GM13976 (cell line): ENCODE measurements at regions not wholly inside any gene's neighbourhood (a gene's known extent, or its start where the extent isn't known, plus 50 kb on each side); places are given as distances from the start of the nearest gene placed in this dataset.

ENCODE experiments used
- DNase-seq: peaks from one replicate; pipeline ENCODE4 v3.0.0; 2012; ENCODE audit warnings: low spot score
- in situ Hi-C: fragments of 300-500 bp; cut with MboI; formaldehyde crosslinking; loops from one replicate; pipeline ENCODE4 v1.12.0; 2022; ENCODE audit warnings: low sequenced_read_pairs, mixed read lengths, inconsistent platforms; ENCODE audit not compliant: unreplicated experiment
- TF ChIP-seq, protein P1 (sequence below): IDR thresholded peaks from 2 replicates; pipeline ENCODE4 v1.5.1; 2012; ENCODE audit warnings: borderline replicate concordance, mild to moderate bottlenecking; ENCODE audit not compliant: insufficient read depth; ENCODE audit errors: extremely low read depth, missing control alignments, control extremely low read depth

DNA sequence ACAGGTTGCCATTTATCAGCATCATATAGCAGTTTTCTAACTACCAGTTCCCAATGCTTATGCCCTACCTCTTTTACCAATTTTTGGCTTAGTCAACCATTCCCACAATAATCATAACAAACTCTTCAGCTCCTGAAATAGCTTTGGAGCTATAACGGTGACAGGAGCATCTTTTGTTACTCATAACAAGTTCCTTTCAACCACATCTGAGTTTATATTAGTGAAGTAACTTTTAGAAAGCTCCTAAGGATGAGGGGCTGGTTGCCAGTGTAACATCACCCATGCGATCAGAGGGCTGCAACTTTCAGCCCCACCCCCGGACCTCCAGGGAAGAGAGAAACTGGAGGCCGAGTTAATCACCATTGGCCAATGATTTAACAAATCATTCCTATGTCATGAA lies 495.3 kb upstream of the RASGRP1 start:
- TF ChIP-seq, protein P1, sequence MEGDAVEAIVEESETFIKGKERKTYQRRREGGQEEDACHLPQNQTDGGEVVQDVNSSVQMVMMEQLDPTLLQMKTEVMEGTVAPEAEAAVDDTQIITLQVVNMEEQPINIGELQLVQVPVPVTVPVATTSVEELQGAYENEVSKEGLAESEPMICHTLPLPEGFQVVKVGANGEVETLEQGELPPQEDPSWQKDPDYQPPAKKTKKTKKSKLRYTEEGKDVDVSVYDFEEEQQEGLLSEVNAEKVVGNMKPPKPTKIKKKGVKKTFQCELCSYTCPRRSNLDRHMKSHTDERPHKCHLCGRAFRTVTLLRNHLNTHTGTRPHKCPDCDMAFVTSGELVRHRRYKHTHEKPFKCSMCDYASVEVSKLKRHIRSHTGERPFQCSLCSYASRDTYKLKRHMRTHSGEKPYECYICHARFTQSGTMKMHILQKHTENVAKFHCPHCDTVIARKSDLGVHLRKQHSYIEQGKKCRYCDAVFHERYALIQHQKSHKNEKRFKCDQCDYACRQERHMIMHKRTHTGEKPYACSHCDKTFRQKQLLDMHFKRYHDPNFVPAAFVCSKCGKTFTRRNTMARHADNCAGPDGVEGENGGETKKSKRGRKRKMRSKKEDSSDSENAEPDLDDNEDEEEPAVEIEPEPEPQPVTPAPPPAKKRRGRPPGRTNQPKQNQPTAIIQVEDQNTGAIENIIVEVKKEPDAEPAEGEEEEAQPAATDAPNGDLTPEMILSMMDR, result no peak
- DNase-seq, result no peak
- in situ Hi-C loops, result no loop called here

DNA sequence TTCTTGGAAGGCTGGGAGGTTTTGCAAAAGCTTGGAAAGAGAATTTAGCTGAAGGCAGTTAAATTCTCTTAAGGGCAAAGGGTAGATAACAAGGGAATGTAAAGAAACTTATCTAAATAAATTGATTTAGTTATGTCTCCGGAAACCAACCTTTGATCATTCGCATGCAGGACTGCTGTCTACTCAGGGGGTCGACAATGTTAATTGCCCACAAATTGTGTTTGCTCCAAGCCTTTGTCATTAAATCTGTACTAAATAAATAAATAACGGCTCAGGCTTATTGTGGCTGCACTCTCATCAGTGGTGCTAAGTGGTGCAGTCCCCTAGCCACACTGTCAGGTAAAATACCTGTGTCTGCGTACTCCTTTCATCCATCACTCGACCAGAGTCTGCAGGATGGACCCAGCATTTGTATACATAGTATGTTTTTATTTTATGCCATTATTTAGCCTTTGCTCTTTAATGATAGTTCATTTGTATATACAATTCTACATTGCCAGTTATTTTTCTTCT lies 497.4 kb upstream of the RASGRP1 start:
- TF ChIP-seq, protein P1, result no peak
- no peak for DNase-seq
- in situ Hi-C loops, result no loop called here

DNA sequence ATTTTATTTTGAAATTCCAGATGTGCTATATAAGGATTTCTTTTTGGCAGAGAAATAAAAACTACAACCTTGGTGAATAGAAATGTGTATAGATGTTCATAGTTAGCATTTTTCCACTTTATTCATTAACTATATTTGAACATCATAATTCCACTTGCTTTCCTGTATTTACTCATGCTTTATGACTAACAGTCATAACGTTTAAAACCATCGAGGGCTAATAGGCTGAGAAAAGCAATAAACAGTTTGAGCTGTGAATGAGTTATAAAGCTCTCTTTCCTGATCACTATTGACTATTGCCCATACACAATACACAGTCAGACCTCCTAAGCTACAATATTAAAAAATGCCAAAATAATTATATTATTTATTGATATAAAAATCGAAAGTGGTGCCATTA lies 502.1 kb upstream of the RASGRP1 start:
- DNase-seq, result no peak
- in situ Hi-C loops, result no loop called here
- TF ChIP-seq, protein P1, result no peak

DNA sequence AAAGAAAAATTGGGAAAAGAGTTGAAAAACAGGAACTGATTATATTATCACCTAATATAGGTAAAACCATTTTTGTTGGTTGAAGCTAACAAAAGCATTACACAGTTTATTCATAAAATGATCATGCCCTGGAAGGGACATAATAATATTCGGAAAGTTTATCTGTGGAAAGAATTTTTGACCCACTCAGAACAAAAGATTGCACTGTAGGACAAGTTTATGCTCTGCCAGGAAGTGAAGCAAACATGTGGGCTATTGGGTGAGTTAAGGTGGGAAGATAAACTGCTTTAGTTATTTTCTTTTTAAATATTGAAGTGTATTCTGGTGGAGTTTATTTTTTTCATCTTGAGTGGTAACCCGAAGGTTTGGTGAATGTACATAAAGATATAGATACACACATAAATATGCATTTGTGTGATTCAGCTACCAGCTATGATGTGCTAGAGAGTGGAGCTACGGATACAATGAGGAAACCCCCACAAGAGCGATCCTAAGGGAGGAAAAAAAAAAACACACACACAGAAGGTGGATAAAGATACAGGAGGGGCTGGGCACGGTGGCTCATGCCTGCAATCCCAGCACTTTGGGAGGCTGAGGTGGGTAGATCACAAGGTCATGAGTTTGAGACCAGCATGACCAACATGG lies 506.4 kb upstream of the THBS1 start:
- in situ Hi-C loops, result no loop called here
- no peak for DNase-seq

DNA sequence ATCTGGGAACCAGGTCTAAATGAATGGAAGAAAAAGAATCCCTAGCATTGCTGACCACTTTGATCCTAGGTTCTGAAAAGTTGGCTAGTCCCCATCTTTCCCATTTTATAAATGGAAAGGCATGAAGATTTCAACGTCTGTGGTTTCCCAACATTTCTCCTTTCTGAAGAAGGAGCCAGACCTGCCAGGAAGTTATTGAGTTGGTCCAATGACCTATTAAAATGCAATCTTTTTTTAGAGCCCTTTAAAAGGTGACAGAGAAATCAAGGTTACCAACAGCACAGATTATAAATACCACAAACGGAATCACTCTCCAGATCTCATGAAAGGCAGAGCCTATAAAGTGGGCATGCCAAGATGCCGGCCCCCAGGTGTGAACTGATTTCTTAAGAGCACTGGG lies 505.6 kb upstream of the THBS1 start:
- TF ChIP-seq, protein P1, result no peak
- DNase-seq, result no peak
- in situ Hi-C loops, result no loop called here

More for the DNA sequence above, 506.4 kb upstream of the THBS1 start:
- TF ChIP-seq, protein P1, result no peak

DNA sequence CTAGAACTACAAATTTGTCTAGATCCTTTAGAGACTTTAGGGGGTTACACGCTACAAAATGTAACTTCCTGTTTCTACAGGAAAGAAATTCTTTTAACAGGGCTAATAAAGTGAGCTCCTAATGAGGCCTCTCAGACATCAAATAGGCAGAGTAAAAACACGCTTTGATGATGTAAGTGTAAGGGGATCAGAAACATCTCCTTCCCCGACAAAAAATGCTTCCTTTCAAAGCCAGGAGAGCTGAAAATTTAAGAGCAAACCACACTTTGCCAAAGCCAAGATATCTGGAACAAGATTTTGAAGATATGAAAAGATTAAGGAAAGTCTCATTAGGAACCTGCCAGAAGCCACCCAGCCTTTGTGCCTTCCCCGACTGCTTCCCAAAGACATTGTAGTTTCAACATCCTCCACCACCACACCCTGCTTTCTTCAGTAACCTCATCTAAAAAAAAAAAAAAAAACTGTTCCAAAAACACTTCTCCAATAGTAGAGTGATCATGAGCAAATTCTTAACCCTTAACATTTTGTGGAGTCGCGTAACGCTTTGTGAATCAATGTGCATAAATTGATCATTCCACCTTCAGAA lies 505.0 kb upstream of the THBS1 start:
- TF ChIP-seq, protein P1, result no peak
- no peak for DNase-seq
- in situ Hi-C loops, result no loop called here
